CD8-positive, alpha-beta memory T cell (primary cell): ENCODE measurements at regions not wholly inside any gene's neighbourhood (a gene's known extent, or its start where the extent isn't known, plus 50 kb on each side); places are given as distances from the start of the nearest gene placed in this dataset.

Experiments
- CTCF ChIA-PET: fragments of 350-600 bp; sonication (Branson Sonifier 250); formaldehyde crosslinking; loops from one replicate; lab custom pipeline; 2021; ENCODE audit warnings: antibody characterized with exemption; lab: Charles Lee
- POLR2A ChIA-PET: fragments of 350-600 bp; sonication (Branson Sonifier 250); formaldehyde crosslinking; loops from one replicate; lab custom pipeline; 2021; ENCODE audit warnings: antibody characterized with exemption; lab: Charles Lee
- DNase-seq, 5 donors: peaks; one replicate each; pipeline versions ENCODE4 v3.0.0 to v3.0.0-alpha.2; 2020 to 2022; ENCODE audit warnings: mixed read lengths in 1 of 5
- H3K27ac ChIP-seq: one replicate; pipeline ENCODE4 v1.7.0; 2013; ENCODE audit warnings: low read depth, mild to moderate bottlenecking, low read length, moderate library complexity
- H3K27me3 ChIP-seq: 2 replicates; pipeline ENCODE4 v1.7.0; 2013; ENCODE audit warnings: low read length, mild to moderate bottlenecking; ENCODE audit not compliant: insufficient read depth, poor library complexity, severe bottlenecking
- H3K36me3 ChIP-seq: 2 replicates; pipeline ENCODE4 v1.7.0; 2013; ENCODE audit warnings: mild to moderate bottlenecking, low read length, moderate library complexity; ENCODE audit not compliant: insufficient read depth
- H3K4me1 ChIP-seq: 2 replicates; pipeline ENCODE4 v1.7.0; 2013; ENCODE audit warnings: mild to moderate bottlenecking, low read length, moderate library complexity; ENCODE audit not compliant: insufficient read depth
- H3K4me3 ChIP-seq: 2 replicates; pipeline ENCODE4 v1.7.0; 2013; ENCODE audit warnings: mild to moderate bottlenecking, low read length
- H3K9me3 ChIP-seq: 2 replicates; pipeline ENCODE4 v1.7.0; 2013; ENCODE audit warnings: mild to moderate bottlenecking, low read length
- H3K27ac Mint-ChIP-seq, 8 donors: one replicate each; pipeline ENCODE4 v1.8.0; 2020 to 2021; ENCODE audit warnings: mixed read lengths in 8 of 8, mild to moderate bottlenecking in 6 of 8, inconsistent platforms in 3 of 8, moderate library complexity in 3 of 8
- H3K27me3 Mint-ChIP-seq, 2 donors: one replicate each; pipeline ENCODE4 v1.8.0; 2020 to 2021; ENCODE audit warnings: mixed read lengths in 2 of 2, mild to moderate bottlenecking in 1 of 2, moderate library complexity in 1 of 2
- H3K36me3 Mint-ChIP-seq, 3 donors: one replicate each; pipeline ENCODE4 v1.8.0; 2020 to 2021; ENCODE audit warnings: mixed read lengths in 3 of 3, inconsistent platforms in 1 of 3, mild to moderate bottlenecking in 1 of 3
- H3K4me1 Mint-ChIP-seq, 3 donors: one replicate each; pipeline ENCODE4 v1.8.0; 2020 to 2021; ENCODE audit warnings: mixed read lengths in 3 of 3, inconsistent platforms in 1 of 3, mild to moderate bottlenecking in 1 of 3
- H3K4me3 Mint-ChIP-seq, 7 donors: one replicate each; pipeline ENCODE4 v1.8.0; 2020 to 2021; ENCODE audit warnings: mixed read lengths in 7 of 7, mild to moderate bottlenecking in 6 of 7, moderate library complexity in 4 of 7, inconsistent platforms in 2 of 7
- H3K9me3 Mint-ChIP-seq, 5 donors: one replicate each; pipeline ENCODE4 v1.8.0; 2020 to 2022; ENCODE audit warnings: mixed read lengths in 5 of 5, mild to moderate bottlenecking in 3 of 5, moderate library complexity in 2 of 5, inconsistent platforms in 1 of 5

DNA sequence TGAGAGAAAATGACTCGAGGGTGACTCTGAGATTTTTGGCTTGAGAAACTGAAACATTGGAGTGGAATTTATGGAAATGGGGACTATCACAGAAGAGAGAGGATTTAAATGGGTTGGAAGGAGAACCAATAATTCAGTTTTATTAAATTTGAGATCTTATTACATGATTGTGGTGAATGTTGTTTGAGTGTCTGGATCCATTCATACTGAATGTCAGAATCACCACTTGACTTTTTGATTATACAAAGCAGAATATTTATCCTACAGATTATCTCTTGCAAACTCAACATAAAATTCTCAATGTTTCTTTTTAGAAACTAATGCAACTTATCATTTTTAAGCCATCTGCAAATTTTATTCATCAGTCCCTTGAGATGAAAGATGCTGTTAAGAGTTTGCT lies 332.8 kb downstream of the CNTN3 start:
- ChIA-PET CTCF (no interaction called here), POLR2A (no interaction called here)
- Mint-ChIP-seq H3K36me3 (no peaks in the 10 kb centered on the region), H3K4me3 (no peak overlapping the region), H3K9me3 (peaks cover 10 to 34% (median 16%) of the 10 kb centered on the region in 5 donors), H3K4me1 (no peaks in the 10 kb centered on the region), H3K27me3 (no peaks in the 10 kb centered on the region), H3K27ac (no peak overlapping the region)
- DNase-seq = no peak
- H3K4me3 ChIP-seq = no peak overlapping the region
- H3K36me3 ChIP-seq = no peaks in the 10 kb centered on the region
- H3K4me1 ChIP-seq = no peaks in the 10 kb centered on the region
- H3K27me3 ChIP-seq = no peaks in the 10 kb centered on the region
- no peaks in the 10 kb centered on the region for H3K9me3 ChIP-seq
- no peak overlapping the region for H3K27ac ChIP-seq

DNA sequence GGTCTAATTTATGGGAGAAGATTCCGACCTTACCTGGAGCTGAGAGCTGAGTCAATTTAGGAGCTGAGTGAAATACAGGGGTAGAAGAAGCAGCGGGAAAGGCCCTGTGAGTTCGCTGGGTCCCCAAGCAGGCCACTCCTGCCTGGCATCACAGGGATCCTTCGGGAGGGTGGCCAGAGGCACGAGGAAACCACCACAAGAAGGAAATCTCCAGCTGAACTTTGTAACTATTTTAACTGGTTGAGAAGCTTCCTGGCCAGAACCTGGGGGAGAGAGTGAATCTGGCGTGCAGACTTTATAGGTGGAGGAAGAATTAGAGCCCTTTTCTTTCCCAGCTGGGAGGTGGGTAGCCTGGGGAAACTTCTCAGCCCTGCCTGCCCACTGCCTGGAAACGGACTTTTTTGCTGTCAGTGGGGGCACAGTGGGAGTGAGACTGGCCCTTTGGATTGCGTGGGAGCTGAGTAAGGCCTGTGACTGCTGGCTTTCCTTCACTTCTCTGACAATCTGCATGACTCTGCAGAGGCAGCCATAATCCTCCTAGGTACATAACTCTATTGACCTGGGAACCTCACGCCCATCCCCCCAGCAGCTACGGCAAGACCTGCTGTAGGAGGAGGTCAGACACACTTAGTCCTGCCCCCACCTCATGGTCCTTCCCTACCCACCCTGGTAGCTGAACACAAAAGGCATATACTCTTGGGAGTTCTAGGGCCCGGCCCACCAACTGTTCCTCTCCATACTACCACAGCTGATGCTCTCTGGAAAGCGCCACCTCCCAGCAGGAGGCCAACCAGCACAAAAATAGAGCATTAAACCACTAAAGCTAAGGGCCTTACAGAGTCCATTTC lies 340.7 kb downstream of the CNTN3 start:
- H3K36me3 Mint-ChIP-seq = no peaks in the 10 kb centered on the region
- Histone ChIP-seq H3K4me3 (no peak overlapping the region), H3K9me3 (no peaks in the 10 kb centered on the region), H3K27ac (no peak overlapping the region), H3K27me3 (no peaks in the 10 kb centered on the region), H3K36me3 (no peaks in the 10 kb centered on the region), H3K4me1 (no peaks in the 10 kb centered on the region)
- no peak for DNase-seq
- ChIA-PET POLR2A (no interaction called here), CTCF (no interaction called here)
- H3K27me3 Mint-ChIP-seq = no peaks in the 10 kb centered on the region
- H3K4me1 Mint-ChIP-seq = no peaks in the 10 kb centered on the region
- no peak overlapping the region for H3K4me3 Mint-ChIP-seq
- H3K27ac Mint-ChIP-seq = peak overlapping the region in 1 of 8 donors; percentile 46
- H3K9me3 Mint-ChIP-seq = peaks cover 6 to 48% (median 17%) of the 10 kb centered on the region in 5 donors

DNA sequence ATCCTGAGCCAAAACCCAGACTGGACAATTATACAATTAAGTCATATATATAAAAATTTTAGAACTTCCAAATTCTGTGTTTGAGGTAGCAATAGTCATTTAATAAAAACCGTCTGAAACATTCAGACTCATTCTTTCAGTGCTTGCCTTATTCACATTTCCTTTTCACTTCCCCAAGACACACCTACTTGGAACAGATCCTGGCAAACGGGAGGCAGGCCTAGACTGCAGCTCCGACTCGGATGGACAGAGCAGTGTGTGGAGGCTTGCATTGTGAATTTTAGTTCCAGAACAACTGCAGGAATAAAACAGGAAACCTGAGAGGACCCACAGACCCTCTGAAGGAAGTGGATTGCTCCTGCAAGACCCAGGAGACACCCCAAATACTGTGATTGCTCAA lies 341.4 kb downstream of the CNTN3 start:
- H3K27ac Mint-ChIP-seq = no peak overlapping the region
- POLR2A ChIA-PET = no interaction called here
- CTCF ChIA-PET = no interaction called here

DNA sequence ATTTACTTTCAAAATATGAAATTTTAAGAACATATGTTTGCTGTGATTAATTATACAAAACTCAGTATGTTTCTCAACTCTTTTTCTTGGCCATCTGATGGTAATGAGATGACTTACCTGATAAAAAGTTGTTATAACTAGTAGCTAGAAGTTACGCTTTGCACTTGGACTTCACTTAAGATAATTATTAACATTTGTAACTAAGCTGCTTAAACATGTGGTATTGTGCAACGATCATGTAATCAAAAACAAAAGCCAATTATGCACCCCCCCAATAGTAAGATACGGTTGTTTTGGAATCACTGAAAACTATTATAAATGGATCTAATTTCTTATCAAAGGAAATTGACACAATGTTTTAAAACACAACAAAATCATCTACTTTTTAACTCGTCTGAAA lies 342.9 kb downstream of the CNTN3 start:
- Mint-ChIP-seq H3K4me3 (no peak overlapping the region), H3K27me3 (no peaks in the 10 kb centered on the region), H3K9me3 (peaks cover 3 to 32% (median 7%) of the 10 kb centered on the region in 5 donors), H3K36me3 (no peaks in the 10 kb centered on the region), H3K4me1 (no peaks in the 10 kb centered on the region), H3K27ac (no peak overlapping the region)
- Histone ChIP-seq H3K4me1 (no peaks in the 10 kb centered on the region), H3K4me3 (no peak overlapping the region), H3K9me3 (no peaks in the 10 kb centered on the region), H3K27me3 (no peaks in the 10 kb centered on the region), H3K27ac (no peak overlapping the region), H3K36me3 (no peaks in the 10 kb centered on the region)
- ChIA-PET POLR2A (no interaction called here), CTCF (no interaction called here)
- DNase-seq = no peak

More for the DNA sequence above, 341.4 kb downstream of the CNTN3 start:
- Mint-ChIP-seq H3K9me3 (peaks cover 8 to 43% (median 13%) of the 10 kb centered on the region in 5 donors), H3K27me3 (no peaks in the 10 kb centered on the region), H3K4me1 (no peaks in the 10 kb centered on the region), H3K36me3 (no peaks in the 10 kb centered on the region), H3K4me3 (no peak overlapping the region)
- no peak overlapping the region for H3K4me3 ChIP-seq
- H3K4me1 ChIP-seq = no peaks in the 10 kb centered on the region
- no peak overlapping the region for H3K27ac ChIP-seq
- DNase-seq = no peak
- H3K9me3 ChIP-seq = no peaks in the 10 kb centered on the region
- H3K36me3 ChIP-seq = no peaks in the 10 kb centered on the region
- H3K27me3 ChIP-seq = no peaks in the 10 kb centered on the region

DNA sequence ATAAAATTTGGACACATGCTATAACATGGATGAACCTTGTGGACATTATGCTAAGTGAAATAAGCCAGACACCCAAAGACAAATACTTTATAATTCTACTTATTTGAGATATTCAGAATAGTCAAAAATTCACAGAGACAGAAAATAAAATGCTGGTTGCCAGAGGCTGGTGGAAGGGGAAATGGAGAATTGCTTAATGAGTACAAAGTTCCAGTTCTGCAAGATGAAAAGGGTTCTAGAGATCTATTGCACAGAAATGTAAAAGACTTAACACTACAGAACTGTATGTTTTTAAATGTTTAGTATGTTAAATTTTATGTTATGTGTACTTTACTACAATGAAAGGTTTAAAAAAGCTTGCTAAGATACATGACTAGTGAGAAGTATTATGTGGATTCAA lies 344.8 kb downstream of the CNTN3 start:
- no peaks in the 10 kb centered on the region for H3K27me3 Mint-ChIP-seq
- ChIA-PET POLR2A (no interaction called here), CTCF (no interaction called here)
- no peaks in the 10 kb centered on the region for H3K36me3 Mint-ChIP-seq
- no peaks in the 10 kb centered on the region for H3K4me1 Mint-ChIP-seq
- no peaks in the 10 kb centered on the region for H3K36me3 ChIP-seq
- no peaks in the 10 kb centered on the region for H3K27me3 ChIP-seq
- no peak overlapping the region for H3K4me3 Mint-ChIP-seq
- H3K4me1 ChIP-seq = no peaks in the 10 kb centered on the region
- H3K9me3 Mint-ChIP-seq = peaks cover 2 to 32% (median 7%) of the 10 kb centered on the region in 5 donors
- H3K4me3 ChIP-seq = no peak overlapping the region
- no peak for DNase-seq
- no peak overlapping the region for H3K27ac ChIP-seq
- H3K27ac Mint-ChIP-seq = no peak overlapping the region
- no peaks in the 10 kb centered on the region for H3K9me3 ChIP-seq

DNA sequence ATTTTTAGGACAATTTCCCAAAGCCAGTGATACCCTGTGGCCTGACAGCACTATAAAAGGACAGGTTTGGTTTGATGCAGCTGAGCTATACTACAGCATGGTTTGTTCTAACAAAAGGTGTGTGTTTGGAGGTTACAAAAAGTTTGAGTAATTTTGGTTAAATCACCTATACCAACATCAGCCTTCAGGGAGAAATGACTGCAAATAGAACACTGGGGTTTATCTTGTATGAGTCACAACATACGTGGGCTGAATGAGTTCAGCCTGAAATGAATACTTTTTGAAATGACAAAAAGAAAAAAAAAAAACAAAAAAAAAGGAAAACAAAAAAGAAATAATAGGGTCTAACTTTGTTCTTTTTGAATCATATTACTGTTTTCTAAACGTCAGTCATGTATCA lies 345.7 kb downstream of the CNTN3 start:
- H3K27me3 Mint-ChIP-seq = no peaks in the 10 kb centered on the region
- H3K27ac Mint-ChIP-seq = no peak overlapping the region
- Histone ChIP-seq H3K9me3 (no peaks in the 10 kb centered on the region), H3K4me1 (no peaks in the 10 kb centered on the region), H3K36me3 (no peaks in the 10 kb centered on the region), H3K27ac (no peak overlapping the region), H3K27me3 (no peaks in the 10 kb centered on the region), H3K4me3 (no peak overlapping the region)
- H3K4me3 Mint-ChIP-seq = no peak overlapping the region
- POLR2A ChIA-PET = no interaction called here
- no peaks in the 10 kb centered on the region for H3K36me3 Mint-ChIP-seq
- CTCF ChIA-PET = no interaction called here
- no peaks in the 10 kb centered on the region for H3K4me1 Mint-ChIP-seq
- peaks cover 0 to 35% (median 4%) of the 10 kb centered on the region in 5 donors for H3K9me3 Mint-ChIP-seq
- DNase-seq = no peak

DNA sequence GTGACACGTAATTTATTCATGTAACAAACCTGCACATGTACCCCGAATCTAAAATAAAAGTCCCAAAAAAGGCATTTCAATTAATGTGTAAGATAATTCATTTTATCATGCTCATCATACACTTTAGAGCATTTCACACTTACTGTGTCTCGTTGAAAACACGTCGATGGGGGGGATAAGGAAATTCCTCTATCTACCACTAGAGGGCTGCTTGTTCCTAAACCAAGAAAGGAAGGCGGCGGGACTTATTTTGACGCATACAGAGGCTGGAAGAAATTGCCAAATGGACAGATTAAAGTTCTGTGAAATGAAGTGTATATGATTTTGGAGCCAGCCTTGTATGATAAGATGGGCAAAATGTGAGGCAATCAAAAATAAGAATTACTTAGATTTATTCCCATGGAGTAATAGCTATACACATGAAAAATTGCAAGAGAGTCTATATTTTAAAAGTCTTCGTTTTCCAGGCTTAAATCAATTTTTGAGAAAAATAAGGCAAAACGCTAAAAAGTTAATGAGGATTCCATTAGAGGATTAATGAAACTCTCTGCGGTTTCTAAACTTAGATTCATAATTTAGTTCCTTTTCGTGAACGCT lies 346.8 kb downstream of the CNTN3 start:
- H3K27me3 ChIP-seq = no peaks in the 10 kb centered on the region
- no peak overlapping the region for H3K4me3 ChIP-seq
- H3K9me3 ChIP-seq = no peaks in the 10 kb centered on the region
- Mint-ChIP-seq H3K4me1 (no peaks in the 10 kb centered on the region), H3K27ac (no peak overlapping the region), H3K36me3 (no peaks in the 10 kb centered on the region), H3K27me3 (no peaks in the 10 kb centered on the region), H3K4me3 (no peak overlapping the region), H3K9me3 (peaks cover 0 to 29% (median 4%) of the 10 kb centered on the region in 5 donors)
- no peak overlapping the region for H3K27ac ChIP-seq
- ChIA-PET POLR2A (no interaction called here), CTCF (no interaction called here)
- H3K4me1 ChIP-seq = no peaks in the 10 kb centered on the region
- DNase-seq = no peak
- no peaks in the 10 kb centered on the region for H3K36me3 ChIP-seq

DNA sequence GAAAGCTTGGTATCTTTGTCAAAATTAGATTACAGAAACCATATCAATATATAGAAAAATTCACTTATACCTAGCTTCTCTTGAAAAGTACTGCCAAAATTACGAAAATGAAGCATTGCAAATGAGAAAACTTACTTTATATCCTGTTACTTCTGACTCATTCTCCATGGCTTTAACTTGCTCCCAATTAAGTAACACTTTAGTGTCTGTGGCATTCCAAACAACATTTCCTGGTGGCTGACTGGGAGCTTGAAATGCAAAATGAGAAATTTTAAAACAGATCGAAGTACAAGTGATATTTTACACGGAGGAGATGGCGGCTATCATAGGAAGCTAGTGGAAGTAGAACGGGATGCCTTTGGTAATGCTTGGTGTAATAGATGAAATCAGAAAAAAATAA lies 347.3 kb downstream of the CNTN3 start:
- Histone ChIP-seq H3K36me3 (no peaks in the 10 kb centered on the region), H3K4me1 (no peaks in the 10 kb centered on the region), H3K4me3 (no peak overlapping the region), H3K9me3 (no peaks in the 10 kb centered on the region), H3K27ac (no peak overlapping the region), H3K27me3 (no peaks in the 10 kb centered on the region)
- H3K4me1 Mint-ChIP-seq = no peaks in the 10 kb centered on the region
- no peak for DNase-seq
- H3K4me3 Mint-ChIP-seq = no peak overlapping the region
- ChIA-PET POLR2A (no interaction called here), CTCF (no interaction called here)
- H3K27ac Mint-ChIP-seq = no peak overlapping the region
- H3K27me3 Mint-ChIP-seq = no peaks in the 10 kb centered on the region
- peaks cover 0 to 29% (median 3%) of the 10 kb centered on the region in 5 donors for H3K9me3 Mint-ChIP-seq
- H3K36me3 Mint-ChIP-seq = no peaks in the 10 kb centered on the region
